NCI-H524 (cell line): ENCODE measurements at regions not wholly inside any gene's neighbourhood (a gene's known extent, or its start where the extent isn't known, plus 50 kb on each side); places are given as distances from the start of the nearest gene placed in this dataset.
A peak's percentile ranks its signal among the peaks of the same experiment; 100 is the strongest.

Experiments used
- DNase-seq, 2 experiments: peaks; one replicate each; lab custom pipeline; 2025; lab: John Stamatoyannopoulos, UW

DNA sequence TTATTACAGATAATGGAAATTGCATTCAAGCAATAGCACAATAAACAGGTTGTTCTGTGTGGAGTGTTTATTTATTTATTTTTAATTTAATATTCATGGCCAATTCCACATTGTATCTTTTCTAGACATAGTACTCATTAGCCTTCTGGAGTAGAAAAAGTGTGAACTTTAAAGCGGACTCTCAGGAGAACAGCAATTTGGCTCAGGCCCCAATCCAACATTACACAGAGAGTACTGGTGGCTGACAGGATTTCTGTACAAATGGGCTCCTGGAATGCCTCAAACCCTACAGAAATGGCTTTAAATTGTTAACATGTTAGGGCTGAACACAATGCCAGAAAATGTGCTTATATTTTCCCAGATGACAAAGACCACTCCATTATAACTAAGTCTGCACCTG, 533.9 kb upstream of the NXPH2 start:
- no peak for DNase-seq

DNA sequence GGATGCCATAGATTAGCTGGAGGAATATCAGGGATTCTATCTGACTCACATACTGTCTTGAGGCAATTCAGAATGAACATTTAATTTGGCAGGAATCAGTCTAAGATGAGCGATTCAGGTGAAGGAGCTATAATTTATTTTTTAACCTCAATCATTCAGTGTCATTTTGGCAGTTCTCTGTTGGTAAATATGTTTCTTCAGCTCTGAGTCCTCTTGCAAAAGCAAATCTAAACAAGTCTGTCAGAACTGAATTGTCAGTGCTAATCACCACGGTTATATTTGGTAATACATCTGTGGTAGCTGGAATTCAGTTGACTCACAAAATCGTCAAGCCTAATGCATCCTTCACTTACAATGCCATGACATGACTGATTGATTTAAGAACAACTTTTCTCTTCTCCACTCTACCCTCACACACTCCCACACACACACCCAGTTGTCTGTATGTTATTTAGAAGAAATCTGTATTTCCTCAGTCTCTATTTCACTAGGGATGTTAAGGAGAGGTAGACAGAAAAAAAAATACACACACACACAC, 516.6 kb upstream of the NXPH2 start:
- DNase-seq, result no peak

DNA sequence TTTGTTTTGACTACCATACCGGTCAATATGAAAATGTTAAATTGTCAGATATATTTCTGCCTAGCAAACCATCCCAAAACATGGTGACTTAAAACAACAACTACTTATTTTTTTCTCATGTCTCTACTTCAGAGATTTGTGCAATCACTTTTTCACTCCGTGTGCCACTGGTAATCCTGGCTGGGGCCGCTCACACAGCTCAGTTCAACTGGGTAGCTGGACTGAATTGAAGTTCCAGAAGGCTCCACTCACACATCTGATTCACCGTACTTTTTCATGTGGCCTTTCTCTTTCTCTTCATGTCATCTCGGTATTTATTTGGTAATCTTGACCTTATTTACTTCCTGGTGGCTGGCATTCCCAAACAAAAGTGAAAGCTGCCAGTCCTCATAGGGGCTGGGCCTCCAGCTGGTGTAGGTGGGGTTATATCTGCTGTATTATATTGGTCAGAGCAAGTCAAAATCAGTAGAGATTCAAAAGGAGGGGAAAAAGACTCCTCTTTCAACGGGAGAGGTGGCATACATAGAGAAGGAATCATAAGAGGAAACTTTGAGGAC, 513.9 kb upstream of the NXPH2 start:
- DNase-seq, result no peak

DNA sequence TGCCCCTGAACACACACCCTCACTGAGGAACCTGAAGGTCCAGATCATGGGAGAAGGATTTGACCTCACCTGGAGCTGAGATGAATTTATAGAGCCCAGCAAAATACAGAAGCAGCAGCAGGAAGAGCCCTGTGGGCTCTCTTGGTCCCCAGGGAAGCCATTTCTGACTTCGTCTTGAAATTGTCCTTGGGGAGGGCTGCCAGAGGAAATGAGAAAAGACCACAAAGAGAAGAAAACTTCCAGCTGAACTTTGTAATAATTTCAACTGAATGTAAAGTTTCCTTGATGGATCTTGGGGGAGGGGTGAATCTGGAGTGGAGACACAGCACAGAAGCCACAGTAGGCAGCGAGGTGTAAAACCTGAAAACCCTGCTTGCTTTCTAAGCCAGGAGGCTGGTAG, 500.9 kb upstream of the NXPH2 start:
- DNase-seq, result no peak

DNA sequence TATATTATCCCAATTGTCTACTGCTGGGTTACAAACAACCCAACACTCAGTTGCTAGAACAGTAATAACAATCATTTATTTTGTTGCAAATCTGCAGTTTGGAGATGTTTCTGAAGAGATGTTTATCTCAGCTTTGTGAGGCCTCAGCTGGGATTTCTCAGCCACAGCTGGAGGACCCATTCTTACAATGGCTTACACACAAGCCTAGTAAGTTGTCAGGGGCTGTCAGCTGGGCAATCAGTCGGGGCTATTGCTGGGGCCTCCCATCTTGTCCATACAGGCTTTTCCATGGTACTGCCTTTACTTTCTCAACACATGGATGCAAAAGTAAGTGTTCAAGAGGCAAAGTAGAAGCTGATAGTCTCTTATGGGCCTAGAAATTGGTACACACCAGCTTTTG, 491.7 kb upstream of the NXPH2 start:
- no peak for DNase-seq

DNA sequence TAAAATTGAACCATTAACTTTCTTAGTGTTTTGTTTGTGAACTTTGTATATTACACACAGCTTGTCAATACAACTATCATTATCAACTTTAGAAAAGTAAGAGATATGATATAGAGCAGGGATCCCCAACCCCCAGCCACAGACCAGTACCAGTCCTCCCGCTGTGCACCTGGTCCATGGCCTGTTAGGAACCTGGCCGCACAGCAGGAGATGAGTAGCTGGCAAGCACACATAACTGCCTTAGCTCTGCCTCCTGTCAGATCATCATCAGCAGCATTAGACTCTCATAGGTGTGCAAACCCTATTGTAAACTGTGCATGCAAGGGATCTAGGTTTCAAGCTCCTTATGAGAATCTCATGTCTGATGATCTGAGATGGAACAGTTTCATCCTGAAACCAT, 491.0 kb upstream of the NXPH2 start:
- DNase-seq, result no peak

DNA sequence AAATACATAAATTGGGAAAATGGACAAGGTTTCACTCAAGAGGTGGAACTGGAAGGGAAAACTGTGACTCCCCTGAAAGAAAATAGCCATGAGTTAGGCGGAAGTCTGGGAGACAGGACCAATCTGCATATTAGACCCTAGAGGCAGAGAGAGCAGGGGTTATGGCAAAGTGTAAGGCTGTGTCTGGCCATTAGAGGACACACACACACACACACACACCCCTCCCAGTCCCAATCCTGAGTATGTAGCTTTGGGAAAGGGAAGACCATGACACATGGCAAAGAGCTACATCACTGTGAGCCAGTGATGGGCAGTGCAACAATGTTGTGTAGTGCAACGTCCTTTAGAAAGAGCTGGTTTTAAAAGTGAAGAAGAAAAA, 479.9 kb upstream of the NXPH2 start:
- DNase-seq, result no peak

DNA sequence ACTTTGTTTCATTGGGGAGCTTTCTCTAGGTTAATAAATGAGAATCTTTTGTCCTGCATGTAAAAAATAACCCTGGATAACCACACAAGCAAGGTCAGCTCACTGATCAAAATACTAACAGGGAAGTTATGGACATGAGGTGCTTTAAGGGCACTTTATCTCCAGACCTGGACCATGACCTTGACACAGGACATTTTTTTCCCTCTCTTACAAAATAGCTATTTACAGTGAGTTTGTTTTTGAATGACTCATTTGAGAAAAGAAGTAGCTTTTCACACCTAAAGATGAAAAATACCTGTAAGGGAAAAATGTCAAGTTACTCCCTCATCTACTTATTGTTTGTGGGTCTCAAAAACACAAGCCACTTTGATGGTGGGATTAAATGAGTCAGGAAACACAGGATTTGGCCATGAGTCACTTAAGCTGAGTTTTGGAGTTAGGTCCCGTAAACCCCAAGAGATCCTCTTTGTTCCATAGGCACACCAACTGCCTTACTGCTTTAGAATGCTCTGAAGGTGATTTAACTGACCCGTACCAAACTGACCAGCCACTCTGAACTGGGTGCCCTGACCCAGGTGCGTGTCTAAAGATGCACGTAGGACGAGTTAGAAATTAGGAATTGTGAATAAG, 479.3 kb upstream of the NXPH2 start:
- DNase-seq, result no peak

DNA sequence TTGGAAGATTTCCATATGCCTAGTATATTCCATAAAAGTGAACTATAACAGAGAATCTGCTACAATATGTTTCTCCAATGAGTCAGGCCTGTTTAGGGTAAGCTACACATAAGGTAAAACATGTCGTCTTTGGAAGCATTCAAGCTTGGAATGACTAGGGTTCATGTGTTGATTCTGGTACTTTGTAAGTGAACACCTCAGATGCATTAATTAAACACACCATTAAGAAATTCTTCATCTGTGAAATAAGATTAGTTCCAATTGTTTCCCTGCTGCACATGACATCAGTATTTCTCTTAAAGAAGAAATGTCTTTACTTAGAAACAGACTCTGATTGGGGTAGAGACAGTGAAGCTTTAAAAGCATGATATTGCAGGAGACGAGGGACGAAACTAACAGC, 461.1 kb upstream of the NXPH2 start:
- no peak for DNase-seq

DNA sequence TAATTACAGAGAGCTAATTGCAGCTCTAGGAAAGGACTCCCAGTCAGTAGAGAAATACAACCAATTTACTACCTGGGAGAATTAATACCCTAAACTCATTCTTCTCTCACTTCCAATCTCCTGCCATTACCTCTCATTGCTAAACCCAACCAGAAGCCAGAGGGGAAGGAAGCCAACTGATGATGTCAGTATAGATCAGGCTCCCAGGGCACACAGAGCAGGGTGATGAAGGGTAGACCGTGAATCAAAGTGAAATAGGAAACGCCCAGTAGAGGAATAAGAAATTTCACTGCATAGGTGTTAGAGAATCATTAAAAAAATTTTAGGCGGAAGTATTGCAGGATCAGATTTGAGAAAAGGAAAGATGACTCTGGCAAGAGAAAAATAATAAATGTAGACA, 456.8 kb upstream of the NXPH2 start:
- no peak for DNase-seq

DNA sequence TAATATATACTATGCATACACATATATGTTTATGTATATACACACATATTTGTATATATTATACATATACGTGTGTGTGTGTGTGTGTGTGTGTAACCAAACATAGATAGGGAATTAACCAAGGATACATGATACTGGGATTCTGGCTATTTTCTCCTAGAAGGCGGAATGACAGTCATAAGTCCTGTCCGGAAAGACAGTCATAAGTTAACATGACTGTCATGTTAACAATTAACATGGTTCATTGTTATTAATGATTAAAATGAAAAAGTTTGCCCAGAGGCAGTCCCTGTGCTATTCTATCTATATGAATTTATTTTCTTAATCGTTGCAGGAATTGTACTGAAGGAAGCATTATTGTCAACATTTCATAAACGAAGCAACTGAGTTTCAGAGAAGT, 450.7 kb upstream of the NXPH2 start:
- no peak for DNase-seq

DNA sequence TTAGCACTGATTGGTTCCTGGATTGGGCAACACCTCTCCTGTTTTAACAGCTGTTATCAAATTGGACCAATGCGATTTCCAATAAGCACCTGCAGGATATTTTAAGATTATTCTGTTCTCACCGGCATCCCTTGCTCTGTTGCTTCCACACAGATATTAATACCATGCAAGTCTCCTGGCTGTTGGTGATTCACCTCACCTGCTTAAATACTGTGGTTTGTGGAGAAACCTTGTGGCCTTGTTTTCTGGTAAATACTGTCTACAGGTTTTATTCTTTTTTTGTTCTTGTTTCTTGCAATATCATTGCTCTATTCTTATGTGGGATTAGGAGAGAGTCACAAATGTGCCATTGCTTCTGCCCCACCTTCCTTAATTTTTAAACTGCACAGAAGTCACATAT, 448.1 kb upstream of the NXPH2 start:
- DNase-seq, result no peak

DNA sequence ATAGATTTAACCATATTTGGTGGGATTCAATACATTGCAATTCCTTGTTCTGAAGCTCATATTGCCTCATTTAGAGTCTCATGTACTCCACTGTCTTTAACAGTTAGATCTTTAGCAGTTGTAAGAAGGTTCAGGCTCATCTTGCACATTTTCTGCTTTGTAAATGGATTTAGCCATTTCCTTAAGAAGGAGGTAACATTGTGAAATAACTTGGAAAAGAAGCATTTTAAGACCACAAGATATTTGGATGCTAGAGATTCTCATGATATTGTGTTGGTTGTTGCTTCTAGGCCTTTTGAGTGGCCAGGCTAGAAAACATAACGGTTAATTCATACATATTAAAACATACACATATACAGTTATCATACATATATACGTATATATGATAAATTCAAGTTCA, 445.8 kb upstream of the NXPH2 start:
- no peak for DNase-seq

DNA sequence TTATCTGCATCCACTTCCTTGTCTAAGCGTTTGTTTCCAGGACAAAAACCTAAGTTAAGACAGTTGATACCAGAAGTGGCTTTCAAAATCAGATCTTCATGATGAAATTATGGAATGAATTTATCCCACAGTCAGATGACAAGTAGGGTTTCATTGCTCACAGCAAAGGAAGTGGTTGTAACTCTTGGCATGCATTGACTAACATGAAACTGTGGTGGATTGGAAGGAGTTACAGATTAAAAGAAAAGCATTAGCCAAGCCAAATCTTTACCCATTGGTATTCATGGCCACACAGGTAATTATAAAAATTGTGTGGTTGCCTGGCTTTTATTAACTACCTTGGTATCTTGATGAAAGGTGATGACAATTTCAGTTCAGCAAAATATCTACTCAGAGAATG, 438.0 kb upstream of the NXPH2 start:
- no peak for DNase-seq

DNA sequence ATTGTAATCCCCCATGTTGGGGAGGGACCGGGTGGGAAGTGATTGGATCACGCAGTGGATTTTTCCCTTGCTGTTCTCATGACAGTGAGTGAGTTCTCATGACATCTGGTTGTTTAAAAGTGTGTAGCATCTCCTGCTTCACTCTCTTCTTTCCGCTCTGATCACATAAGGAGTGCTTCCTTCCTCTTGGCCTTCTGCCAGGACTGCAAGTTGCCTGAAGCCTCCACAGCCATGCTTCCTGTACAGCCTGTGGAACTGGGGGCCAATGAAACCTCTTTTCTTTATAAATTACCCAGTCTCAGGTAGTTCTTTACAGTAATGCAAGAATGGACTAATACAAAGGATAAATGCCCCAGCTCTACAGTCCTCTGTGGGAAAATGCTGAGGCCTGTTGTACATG, 437.5 kb upstream of the NXPH2 start:
- peak in 1 of 2 experiments; percentile 32 for DNase-seq

DNA sequence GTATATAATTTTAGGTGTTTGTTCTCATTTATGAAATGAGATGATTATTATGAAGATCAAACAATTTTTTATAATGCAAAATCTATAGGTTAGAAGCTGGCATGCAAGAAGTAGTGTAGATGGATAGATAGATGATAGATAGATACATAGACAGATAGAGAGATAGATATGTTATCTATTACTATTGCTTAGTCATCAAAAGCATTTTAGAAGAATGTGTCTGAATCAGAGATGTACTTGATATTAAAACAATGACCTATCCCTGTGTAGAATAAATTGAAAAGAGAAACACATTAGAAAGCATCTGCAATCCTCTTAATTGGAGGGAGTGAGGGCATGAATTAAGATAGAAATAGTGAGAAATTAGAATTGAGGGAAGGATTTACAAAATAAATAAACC, 436.2 kb upstream of the NXPH2 start:
- no peak for DNase-seq

DNA sequence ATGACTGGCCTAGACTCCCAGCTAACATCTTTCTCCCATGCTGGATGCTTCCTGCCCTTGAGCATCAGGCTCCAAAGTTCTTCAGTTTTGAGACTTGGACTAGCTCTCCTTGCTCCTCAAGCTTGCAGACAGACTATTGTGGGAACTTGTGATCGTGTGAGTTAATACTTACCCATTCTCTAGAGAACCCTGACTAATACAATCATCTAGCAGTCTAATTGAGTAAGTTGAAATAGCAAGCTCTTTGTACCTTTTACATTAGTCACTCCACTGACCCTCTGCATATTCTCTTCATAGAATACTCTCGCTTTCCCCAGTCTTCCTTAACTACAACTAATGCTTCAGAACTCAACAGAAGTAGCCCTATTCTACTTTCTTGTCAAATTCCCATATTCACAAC, 434.6 kb upstream of the NXPH2 start:
- no peak for DNase-seq

DNA sequence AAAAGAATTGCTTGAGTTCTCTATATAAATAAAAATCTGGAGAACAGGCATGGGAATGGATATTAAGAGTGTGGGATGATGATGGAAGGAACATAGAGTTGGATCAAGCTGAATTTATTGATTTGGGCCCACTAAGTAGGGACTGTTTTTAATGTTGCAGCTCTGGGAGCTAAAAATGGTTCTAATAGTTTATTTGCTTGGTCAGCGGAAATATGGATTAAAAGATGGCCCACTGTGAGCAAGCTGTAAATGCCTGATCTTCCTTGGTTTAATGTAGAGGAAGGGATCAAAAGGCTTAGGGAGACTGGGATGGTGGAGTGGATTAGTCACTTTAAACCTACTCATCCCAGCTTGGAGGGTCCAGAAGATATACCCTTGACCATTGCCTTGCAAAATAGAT, 429.4 kb upstream of the NXPH2 start:
- DNase-seq, result no peak

DNA sequence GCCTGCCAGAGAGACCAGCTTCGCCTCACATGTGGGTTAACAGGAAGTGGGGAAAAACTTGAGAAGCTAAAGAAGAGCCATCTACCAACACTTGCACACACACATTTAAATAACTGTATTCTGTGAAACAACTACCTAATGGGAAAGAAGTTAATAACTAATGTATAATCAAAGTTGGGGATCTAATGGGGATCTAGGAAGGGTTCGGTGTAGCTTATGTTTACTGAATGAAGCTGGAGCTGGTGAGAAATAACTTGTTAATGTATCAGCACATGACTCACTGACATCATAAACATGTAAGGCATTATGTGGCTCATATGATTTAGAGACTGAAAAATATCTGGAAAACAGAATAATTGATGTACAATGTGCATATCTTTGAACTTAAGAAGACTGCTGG, 421.3 kb upstream of the NXPH2 start:
- no peak for DNase-seq

DNA sequence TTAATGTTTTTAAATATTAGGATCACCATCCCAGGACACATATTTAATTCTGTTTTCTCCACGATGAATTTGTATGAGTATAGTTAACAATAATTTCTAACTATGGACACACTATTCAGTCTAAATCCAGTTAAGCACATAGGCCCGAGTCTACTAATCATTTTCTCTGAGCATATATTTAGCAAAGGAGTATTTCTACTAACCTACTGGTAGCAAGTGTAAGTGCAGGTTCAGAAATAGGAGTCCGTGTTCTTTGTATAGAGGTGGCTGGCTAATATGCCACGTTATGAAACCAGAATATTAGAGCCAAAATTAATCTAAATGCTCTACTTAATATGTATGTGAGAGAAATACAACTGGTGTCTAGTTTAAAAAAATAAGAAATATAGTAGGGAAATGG, 416.6 kb upstream of the NXPH2 start:
- DNase-seq, result no peak

DNA sequence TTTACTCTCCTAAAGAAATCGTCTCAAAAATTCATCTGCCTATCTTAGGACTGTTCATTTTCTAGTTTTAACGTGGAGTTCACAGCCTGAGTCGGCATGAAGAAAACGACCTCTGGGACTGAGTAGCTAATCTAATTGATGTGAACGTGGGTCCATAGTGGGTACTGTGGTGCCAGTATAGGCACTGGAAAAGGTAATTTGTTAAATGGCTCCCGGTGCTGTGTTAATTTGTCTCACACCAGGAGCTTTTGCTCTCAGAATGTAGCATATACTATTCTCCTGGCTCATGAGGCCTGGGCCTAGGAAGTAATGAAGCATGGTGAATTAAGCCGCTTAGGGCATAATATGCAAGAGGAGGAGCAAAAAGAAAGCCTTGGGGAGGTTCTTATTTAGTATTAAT, 414.4 kb upstream of the NXPH2 start:
- DNase-seq, result no peak

DNA sequence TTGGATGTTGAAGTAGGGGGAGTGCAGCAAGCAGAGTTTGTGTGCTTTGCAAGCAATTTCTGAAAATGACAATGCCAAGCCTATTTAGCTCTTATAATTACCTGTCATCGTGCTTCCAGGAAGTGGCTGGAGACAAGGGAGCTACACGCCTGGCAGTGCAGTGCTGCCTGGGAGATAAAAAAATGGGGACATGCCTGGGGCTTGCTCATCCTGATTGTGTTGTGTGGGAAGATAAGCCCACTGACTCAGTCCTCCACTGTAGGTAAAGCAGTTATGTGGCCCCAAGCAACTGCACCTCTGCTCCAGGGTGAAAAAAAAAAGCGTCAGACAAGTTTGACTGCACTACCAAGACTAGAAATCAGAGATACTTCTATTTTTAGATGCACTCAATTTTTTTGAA, 396.9 kb upstream of the NXPH2 start:
- DNase-seq, result no peak

DNA sequence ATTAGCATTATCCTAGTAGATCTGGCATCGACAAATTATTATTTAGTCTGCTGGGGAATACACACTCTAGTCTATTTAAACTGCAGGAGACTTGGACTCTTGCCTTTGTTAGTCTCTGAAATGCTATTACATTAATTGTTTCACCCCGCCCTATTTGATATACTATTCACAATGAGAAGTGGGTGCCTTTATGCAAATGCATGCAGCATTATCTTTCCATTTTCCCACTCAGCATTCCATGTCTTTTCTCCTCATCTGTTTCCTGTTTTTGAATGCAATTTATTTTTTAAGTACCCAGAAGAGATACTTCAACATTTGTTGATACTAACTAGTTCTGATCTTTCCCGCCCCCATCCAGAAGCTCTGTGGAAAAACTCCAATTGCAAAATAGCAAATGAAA, 395.3 kb upstream of the NXPH2 start:
- no peak for DNase-seq

DNA sequence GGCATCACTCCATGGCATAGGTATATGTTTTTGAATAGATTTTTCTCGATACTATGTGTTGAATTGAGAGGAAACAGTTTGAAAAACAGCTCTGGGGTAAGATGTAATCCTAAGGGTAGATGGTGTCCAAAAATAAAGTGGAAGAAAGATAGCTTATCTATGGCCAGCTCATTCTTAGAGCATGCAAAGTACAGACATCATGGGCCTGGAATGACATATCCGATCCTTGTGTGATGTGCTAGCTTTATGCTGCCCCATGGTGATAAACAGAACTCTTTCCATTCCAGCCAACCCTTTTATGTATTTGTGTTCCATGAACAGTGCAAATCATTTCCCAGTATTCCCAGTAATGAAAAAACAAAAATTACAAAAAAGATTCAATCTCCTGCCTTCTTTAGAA, 390.2 kb upstream of the NXPH2 start:
- no peak for DNase-seq
